ENCODE measurements at regions not wholly inside any gene's neighbourhood (a gene's known extent, or its start where the extent isn't known, plus 50 kb on each side); places are given as distances from the start of the nearest gene placed in this dataset.
"Not testable (repeated sequence)": the region's sequence is repeated elsewhere in the genome, so short reads cannot be mapped to it uniquely, and the experiment has no call there.

DNA sequence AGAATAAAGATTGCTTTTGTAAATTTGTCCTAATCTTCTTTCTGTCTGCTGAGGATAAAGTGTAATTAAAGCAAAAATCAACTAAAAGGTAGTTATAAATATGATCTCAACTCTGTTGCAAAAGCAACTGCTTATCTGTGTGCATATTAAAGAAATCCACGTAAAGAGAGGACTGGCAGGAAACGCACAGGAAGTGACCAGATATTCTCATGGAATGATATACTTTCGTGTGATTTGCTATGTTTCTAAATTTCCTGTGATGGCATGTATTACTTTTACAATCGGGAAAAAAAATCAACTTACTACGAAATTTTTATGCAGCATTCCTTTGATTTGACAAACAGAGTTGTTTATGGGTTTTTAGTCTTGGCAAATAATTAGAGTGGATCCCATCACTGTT, 75.4 kb downstream of the RGS2 start:
- ATAC-seq = no peak

DNA sequence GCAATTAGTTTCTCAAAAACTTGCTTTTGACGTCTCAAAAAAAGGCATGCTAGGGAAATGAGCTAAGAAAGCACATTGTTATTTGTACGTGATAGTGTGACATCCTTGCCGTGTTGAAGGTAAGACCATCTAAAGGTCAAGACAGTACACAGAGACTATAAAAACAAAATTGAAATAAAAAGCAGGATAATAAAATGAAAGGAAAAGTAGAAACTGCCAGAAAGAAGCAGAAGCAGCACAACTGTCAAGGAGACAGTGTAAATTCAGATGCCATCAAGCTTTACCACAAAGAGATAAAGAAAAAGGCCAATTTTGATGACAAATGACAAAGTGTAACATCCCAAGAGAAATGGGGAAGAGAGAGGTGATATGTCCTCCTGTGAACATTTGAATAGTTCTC, 76.5 kb downstream of the RGS2 start:
- ATAC-seq = not testable (repeated sequence)

More for the DNA sequence above, 75.4 kb downstream of the RGS2 start:
- TF ChIP-seq CSDC2 (CRISPR knock-in tag; IDR thresholded peaks at IDR 0.05) (no peak), PPARA (CRISPR knock-in tag; IDR thresholded peaks at IDR 0.05; ENCODE audit: borderline replicate concordance) (no peak), ARNTL (CRISPR knock-in tag; IDR thresholded peaks at IDR 0.05; ENCODE audit: borderline replicate concordance, low read depth) (no peak), TCF4 (CRISPR knock-in tag; IDR thresholded peaks at IDR 0.05; ENCODE audit: borderline replicate concordance) (no peak), ISL1 (CRISPR knock-in tag; IDR thresholded peaks at IDR 0.05) (no peak), OSR1 (CRISPR knock-in tag; IDR thresholded peaks at IDR 0.05) (no peak), SNAI2 (CRISPR knock-in tag; IDR thresholded peaks at IDR 0.05) (no peak), ESRRG (CRISPR knock-in tag; IDR thresholded peaks at IDR 0.05) (no peak), GLIS3 (CRISPR knock-in tag; IDR thresholded peaks at IDR 0.05) (no peak), ZNF565 (CRISPR knock-in tag; conservative IDR thresholded peaks at IDR 0.05; ENCODE audit: low read depth) (no peak), BACH2 (CRISPR knock-in tag; IDR thresholded peaks at IDR 0.05; ENCODE audit: borderline replicate concordance) (no peak), ZNF8 (CRISPR knock-in tag; IDR thresholded peaks at IDR 0.05) (no peak), ZC3H10 (CRISPR knock-in tag; IDR thresholded peaks at IDR 0.05) (no peak), TOX (CRISPR knock-in tag; IDR thresholded peaks at IDR 0.05; ENCODE audit: borderline replicate concordance) (no peak), ZNF70 (CRISPR knock-in tag; IDR thresholded peaks at IDR 0.05) (no peak)
- TF ChIP-seq, protein P1, sequence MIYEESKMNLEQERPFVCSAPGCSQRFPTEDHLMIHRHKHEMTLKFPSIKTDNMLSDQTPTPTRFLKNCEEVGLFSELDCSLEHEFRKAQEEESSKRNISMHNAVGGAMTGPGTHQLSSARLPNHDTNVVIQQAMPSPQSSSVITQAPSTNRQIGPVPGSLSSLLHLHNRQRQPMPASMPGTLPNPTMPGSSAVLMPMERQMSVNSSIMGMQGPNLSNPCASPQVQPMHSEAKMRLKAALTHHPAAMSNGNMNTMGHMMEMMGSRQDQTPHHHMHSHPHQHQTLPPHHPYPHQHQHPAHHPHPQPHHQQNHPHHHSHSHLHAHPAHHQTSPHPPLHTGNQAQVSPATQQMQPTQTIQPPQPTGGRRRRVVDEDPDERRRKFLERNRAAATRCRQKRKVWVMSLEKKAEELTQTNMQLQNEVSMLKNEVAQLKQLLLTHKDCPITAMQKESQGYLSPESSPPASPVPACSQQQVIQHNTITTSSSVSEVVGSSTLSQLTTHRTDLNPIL (CRISPR knock-in tag; IDR thresholded peaks at IDR 0.05; ENCODE audit: low read depth) = no peak
- TF ChIP-seq, protein P2, sequence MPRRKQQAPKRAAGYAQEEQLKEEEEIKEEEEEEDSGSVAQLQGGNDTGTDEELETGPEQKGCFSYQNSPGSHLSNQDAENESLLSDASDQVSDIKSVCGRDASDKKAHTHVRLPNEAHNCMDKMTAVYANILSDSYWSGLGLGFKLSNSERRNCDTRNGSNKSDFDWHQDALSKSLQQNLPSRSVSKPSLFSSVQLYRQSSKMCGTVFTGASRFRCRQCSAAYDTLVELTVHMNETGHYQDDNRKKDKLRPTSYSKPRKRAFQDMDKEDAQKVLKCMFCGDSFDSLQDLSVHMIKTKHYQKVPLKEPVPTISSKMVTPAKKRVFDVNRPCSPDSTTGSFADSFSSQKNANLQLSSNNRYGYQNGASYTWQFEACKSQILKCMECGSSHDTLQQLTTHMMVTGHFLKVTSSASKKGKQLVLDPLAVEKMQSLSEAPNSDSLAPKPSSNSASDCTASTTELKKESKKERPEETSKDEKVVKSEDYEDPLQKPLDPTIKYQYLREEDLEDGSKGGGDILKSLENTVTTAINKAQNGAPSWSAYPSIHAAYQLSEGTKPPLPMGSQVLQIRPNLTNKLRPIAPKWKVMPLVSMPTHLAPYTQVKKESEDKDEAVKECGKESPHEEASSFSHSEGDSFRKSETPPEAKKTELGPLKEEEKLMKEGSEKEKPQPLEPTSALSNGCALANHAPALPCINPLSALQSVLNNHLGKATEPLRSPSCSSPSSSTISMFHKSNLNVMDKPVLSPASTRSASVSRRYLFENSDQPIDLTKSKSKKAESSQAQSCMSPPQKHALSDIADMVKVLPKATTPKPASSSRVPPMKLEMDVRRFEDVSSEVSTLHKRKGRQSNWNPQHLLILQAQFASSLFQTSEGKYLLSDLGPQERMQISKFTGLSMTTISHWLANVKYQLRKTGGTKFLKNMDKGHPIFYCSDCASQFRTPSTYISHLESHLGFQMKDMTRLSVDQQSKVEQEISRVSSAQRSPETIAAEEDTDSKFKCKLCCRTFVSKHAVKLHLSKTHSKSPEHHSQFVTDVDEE (CRISPR knock-in tag; IDR thresholded peaks at IDR 0.05) = no peak
- TF ChIP-seq, protein P3, sequence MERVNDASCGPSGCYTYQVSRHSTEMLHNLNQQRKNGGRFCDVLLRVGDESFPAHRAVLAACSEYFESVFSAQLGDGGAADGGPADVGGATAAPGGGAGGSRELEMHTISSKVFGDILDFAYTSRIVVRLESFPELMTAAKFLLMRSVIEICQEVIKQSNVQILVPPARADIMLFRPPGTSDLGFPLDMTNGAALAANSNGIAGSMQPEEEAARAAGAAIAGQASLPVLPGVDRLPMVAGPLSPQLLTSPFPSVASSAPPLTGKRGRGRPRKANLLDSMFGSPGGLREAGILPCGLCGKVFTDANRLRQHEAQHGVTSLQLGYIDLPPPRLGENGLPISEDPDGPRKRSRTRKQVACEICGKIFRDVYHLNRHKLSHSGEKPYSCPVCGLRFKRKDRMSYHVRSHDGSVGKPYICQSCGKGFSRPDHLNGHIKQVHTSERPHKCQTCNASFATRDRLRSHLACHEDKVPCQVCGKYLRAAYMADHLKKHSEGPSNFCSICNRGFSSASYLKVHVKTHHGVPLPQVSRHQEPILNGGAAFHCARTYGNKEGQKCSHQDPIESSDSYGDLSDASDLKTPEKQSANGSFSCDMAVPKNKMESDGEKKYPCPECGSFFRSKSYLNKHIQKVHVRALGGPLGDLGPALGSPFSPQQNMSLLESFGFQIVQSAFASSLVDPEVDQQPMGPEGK (CRISPR knock-in tag; IDR thresholded peaks at IDR 0.05; ENCODE audit: borderline replicate concordance) = no peak
- TF ChIP-seq, protein P4, sequence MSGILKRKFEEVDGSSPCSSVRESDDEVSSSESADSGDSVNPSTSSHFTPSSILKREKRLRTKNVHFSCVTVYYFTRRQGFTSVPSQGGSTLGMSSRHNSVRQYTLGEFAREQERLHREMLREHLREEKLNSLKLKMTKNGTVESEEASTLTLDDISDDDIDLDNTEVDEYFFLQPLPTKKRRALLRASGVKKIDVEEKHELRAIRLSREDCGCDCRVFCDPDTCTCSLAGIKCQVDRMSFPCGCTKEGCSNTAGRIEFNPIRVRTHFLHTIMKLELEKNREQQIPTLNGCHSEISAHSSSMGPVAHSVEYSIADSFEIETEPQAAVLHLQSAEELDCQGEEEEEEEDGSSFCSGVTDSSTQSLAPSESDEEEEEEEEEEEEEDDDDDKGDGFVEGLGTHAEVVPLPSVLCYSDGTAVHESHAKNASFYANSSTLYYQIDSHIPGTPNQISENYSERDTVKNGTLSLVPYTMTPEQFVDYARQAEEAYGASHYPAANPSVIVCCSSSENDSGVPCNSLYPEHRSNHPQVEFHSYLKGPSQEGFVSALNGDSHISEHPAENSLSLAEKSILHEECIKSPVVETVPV (CRISPR knock-in tag; IDR thresholded peaks at IDR 0.05) = no peak

DNA sequence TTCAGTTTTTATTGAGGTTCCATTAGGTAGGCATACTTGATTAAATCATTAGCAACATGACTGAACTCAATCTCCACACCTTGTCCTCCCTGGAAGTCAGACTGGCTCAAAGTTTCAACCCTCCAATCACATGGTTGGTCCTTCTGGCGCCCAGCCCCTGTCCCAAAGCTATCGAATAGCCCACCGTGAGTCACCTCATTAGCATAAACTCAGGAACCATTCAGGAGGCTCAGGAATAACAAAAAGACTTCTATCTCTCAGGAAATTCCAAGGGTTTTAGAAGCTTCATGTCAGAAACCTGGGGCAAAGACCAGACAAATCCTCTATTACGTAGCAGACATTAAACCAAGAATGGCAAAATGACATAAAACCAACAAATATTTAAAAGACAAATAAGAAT, 78.6 kb downstream of the RGS2 start:
- TF ChIP-seq RARB (CRISPR knock-in tag; IDR thresholded peaks at IDR 0.05) (no peak), ZFP3 (CRISPR knock-in tag; IDR thresholded peaks at IDR 0.05) (no peak), GLIS3 (CRISPR knock-in tag; IDR thresholded peaks at IDR 0.05) (no peak)
- no peak for ATAC-seq

DNA sequence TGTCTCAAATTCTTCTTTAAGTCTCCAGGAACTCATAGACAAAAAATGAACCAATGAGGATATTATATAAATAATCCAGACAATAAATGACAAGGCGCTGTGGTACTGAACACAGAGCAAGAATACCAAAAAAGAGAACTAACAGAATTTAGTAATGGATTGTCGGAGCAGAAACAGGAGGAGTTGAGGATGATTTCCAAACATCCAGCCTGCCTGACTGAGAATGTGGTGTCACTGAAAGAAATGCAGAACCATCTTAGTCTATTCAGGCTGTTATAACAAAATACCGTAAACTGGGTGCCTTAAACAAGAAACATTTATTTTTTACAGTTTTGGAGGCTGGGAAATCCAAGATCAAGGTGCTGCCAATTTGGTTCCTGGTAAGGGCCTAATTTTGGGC, 79.7 kb downstream of the RGS2 start:
- no peak for TF ChIP-seq ESRRG (CRISPR knock-in tag; IDR thresholded peaks at IDR 0.05)
- TF ChIP-seq, protein P1 (CRISPR knock-in tag; IDR thresholded peaks at IDR 0.05; ENCODE audit: low read depth) = no peak
- no peak for TF ChIP-seq ISL1 (CRISPR knock-in tag; IDR thresholded peaks at IDR 0.05)
- TF ChIP-seq, protein P4 (CRISPR knock-in tag; IDR thresholded peaks at IDR 0.05) = no peak
- TF ChIP-seq ARNTL (CRISPR knock-in tag; IDR thresholded peaks at IDR 0.05; ENCODE audit: borderline replicate concordance, low read depth) = no peak
- TF ChIP-seq, protein P2 (CRISPR knock-in tag; IDR thresholded peaks at IDR 0.05) = no peak
- TF ChIP-seq OSR1 (CRISPR knock-in tag; IDR thresholded peaks at IDR 0.05) = no peak
- no peak for TF ChIP-seq ZNF70 (CRISPR knock-in tag; IDR thresholded peaks at IDR 0.05)

More for the DNA sequence above, 79.7 kb downstream of the RGS2 start:
- ATAC-seq = no peak
